GM12878 (cell line): ENCODE measurements at regions not wholly inside any gene's neighbourhood (a gene's known extent, or its start where the extent isn't known, plus 50 kb on each side); places are given as distances from the start of the nearest gene placed in this dataset.

Experiments
- ATAC-seq: fragments of 200-7000 bp; cut with Tn5 transposase; 3 replicates; pipeline ENCODE4 v1.9.1; 2020; ENCODE audit warnings: mild to moderate bottlenecking, moderate library complexity
- BruUV-seq: library from RNA; stranded (reverse); fragments of 400-500 nt; replicated peaks from 2 replicates; lab custom pipeline; 2021; lab: Mats Ljungman, UMichigan
- CTCF ChIA-PET: fragments of 300-600 bp; sonication (Branson Sonifier 250); formaldehyde crosslinking; extraction: SDS; loops from one replicate; lab custom pipeline; 2021; ENCODE audit warnings: inconsistent platforms; lab: Yijun Ruan, JAX
- POLR2A ChIA-PET: fragments of 350-600 bp; formaldehyde crosslinking; extraction: SDS; loops from one replicate; lab custom pipeline; 2021; ENCODE audit warnings: inconsistent platforms; lab: Charles Lee
- RAD21 ChIA-PET: fragments of 300-600 bp; sonication (Branson Sonifier 250); formaldehyde crosslinking; loops from one replicate; lab custom pipeline; 2023; ENCODE audit warnings: antibody characterized with exemption; ENCODE audit not compliant: unreplicated experiment; lab: Charles Lee
- SMC1A ChIA-PET: fragments of 300-600 bp; sonication (Branson Sonifier 250); formaldehyde crosslinking; loops from one replicate; lab custom pipeline; 2023; ENCODE audit not compliant: unreplicated experiment, uncharacterized antibody; lab: Charles Lee
- DNase-seq: peaks from one replicate; pipeline ENCODE4 v3.0.0-alpha.2; 2011; ENCODE audit warnings: low read depth, low spot score
- FAIRE-seq: peaks from 3 replicates; lab custom pipeline; 2011; peaks lifted over from hg19 to GRCh38; lab: Jason Lieb, UNC
- H2AFZ ChIP-seq: 2 replicates; pipeline ENCODE4 v1.6.0; 2011; ENCODE audit warnings: low read depth, low read length, control low read depth; ENCODE audit not compliant: control insufficient read depth
- H3K27ac ChIP-seq: 2 replicates; pipeline ENCODE4 v1.5.1; 2011; ENCODE audit warnings: control low read depth; ENCODE audit not compliant: control insufficient read depth, insufficient read depth
- H3K27me3 ChIP-seq, 2 experiments: replicated peaks in 1 of 2; 2 replicates each; pipeline versions ENCODE4 v1.6.0 to v1.6.1; 2011; ENCODE audit warnings: low read length in 1 of 2; ENCODE audit not compliant: control insufficient read depth in 2 of 2, insufficient read depth in 2 of 2
- H3K36me3 ChIP-seq, 2 experiments: 2 replicates each; pipeline ENCODE4 v1.5.1; 2011; ENCODE audit warnings: low read length in 1 of 2; ENCODE audit not compliant: control insufficient read depth in 2 of 2, insufficient read depth in 2 of 2
- H3K4me1 ChIP-seq: 2 replicates; pipeline ENCODE4 v1.6.1; 2011; ENCODE audit warnings: mild to moderate bottlenecking, low read length, moderate library complexity, mixed read lengths; ENCODE audit not compliant: control insufficient read depth, insufficient read depth
- H3K4me2 ChIP-seq: 2 replicates; pipeline ENCODE4 v1.6.0; 2011; ENCODE audit warnings: control low read depth; ENCODE audit not compliant: control insufficient read depth, insufficient read depth
- H3K4me3 ChIP-seq: fragments of 200-600 bp; sonication (generic); 2 replicates; pipeline ENCODE4 v1.5.1; 2016
- H3K79me2 ChIP-seq: 2 replicates; pipeline ENCODE4 v1.6.0; 2011; ENCODE audit warnings: low read length; ENCODE audit not compliant: control insufficient read depth, insufficient read depth
- H3K9ac ChIP-seq: 2 replicates; pipeline ENCODE4 v1.8.0; 2011; ENCODE audit warnings: low read length, control low read depth, mixed read lengths; ENCODE audit not compliant: control insufficient read depth, insufficient read depth
- H3K9me3 ChIP-seq: replicated peaks from 3 replicates; pipeline ENCODE4 v1.5.1; 2011; ENCODE audit warnings: mild to moderate bottlenecking, low read length; ENCODE audit not compliant: control insufficient read depth, insufficient read depth
- H4K20me1 ChIP-seq: 2 replicates; pipeline ENCODE4 v1.6.0; 2011; ENCODE audit not compliant: control insufficient read depth, insufficient read depth
- ATF2 ChIP-seq: IDR thresholded peaks from 2 replicates; pipeline ENCODE4 v1.6.1; 2012; ENCODE audit warnings: low read length, inconsistent platforms
- E4F1 ChIP-seq: fragments of 450-650 bp; IDR thresholded peaks from 2 replicates; pipeline ENCODE4 v1.6.1; 2018; ENCODE audit warnings: borderline replicate concordance, mild to moderate bottlenecking; ENCODE audit not compliant: partially characterized antibody
- GATAD2B ChIP-seq: fragments of 450-650 bp; conservative IDR thresholded peaks from 2 replicates; pipeline ENCODE4 v1.6.1; 2017; ENCODE audit warnings: low read depth, mild to moderate bottlenecking, moderate library complexity
- HCFC1 ChIP-seq: fragments of 150-350 bp; IDR thresholded peaks from 2 replicates; pipeline ENCODE4 v1.6.1; 2014; ENCODE audit warnings: low read length
- NFYB ChIP-seq: IDR thresholded peaks from 2 replicates; pipeline ENCODE4 v1.6.1; 2011; ENCODE audit warnings: low read depth, mild to moderate bottlenecking, low read length, improper control_type of control experiment, moderate library complexity; ENCODE audit not compliant: insufficient read depth
- RELA ChIP-seq: fragments of 450-650 bp; IDR thresholded peaks from 2 replicates; pipeline ENCODE4 v1.8.0; 2014; ENCODE audit warnings: borderline replicate concordance; ENCODE audit not compliant: partially characterized antibody
- SIX5 ChIP-seq: IDR thresholded peaks from 2 replicates; pipeline ENCODE4 v1.6.1; 2011; ENCODE audit warnings: mild to moderate bottlenecking, low read depth, low read length, moderate library complexity; ENCODE audit not compliant: severe bottlenecking
- SP1 ChIP-seq: IDR thresholded peaks from one replicate; pipeline ENCODE4 v1.6.1; 2011; ENCODE audit warnings: low read depth, low read length
- WGBS: methylation state at CpG from one replicate; pipeline ENCODE4 v1.1.6; 2016; ENCODE audit warnings: low lambda C conversion rate; ENCODE audit not compliant: insufficient replicate concordance, insufficient coverage; ENCODE audit errors: missing lambda C conversion rate; 5-methylcytosine and 5-hydroxymethylcytosine counted together
- in situ Hi-C: fragments of 300-500 bp; cut with MboI; formaldehyde crosslinking; loops from 9 replicates; pipeline ENCODE4 v1.14.3; 2018; ENCODE audit warnings: mixed read lengths
- intact Hi-C: fragments of 100-400 bp; cut with micrococcal nuclease; formaldehyde crosslinking; loops from one replicate; pipeline ENCODE4 v1.14.2; 2022; ENCODE audit not compliant: unreplicated experiment
- TF ChIP-seq, protein P1 (sequence below), 3 experiments: IDR thresholded peaks in 2 of 3; conservative IDR thresholded peaks in 1 of 3; 2 replicates each; pipeline ENCODE4 v1.5.1; 2011; ENCODE audit warnings: low read depth in 3 of 3, low read length in 3 of 3, mild to moderate bottlenecking in 3 of 3, control low read depth in 2 of 3, moderate library complexity in 2 of 3, inconsistent platforms in 1 of 3, mixed read lengths in 1 of 3; ENCODE audit not compliant: control insufficient read depth in 2 of 3, insufficient read depth in 1 of 3; ENCODE audit errors: extremely low read depth in 1 of 3

GRCh38 chr4:66658809-66659208 is 886.5 kb downstream of the CENPC start:
- Histone ChIP-seq H3K4me3 (no peak overlapping the region), H3K9me3 (no peaks in the 10 kb centered on the region), H4K20me1 (no peaks in the 10 kb centered on the region), H3K27me3 (no peaks in the 10 kb centered on the region), H3K36me3 (no peaks in the 10 kb centered on the region), H3K4me2 (no peak overlapping the region), H3K9ac (no peak overlapping the region), H3K79me2 (no peaks in the 10 kb centered on the region), H3K4me1 (no peaks in the 10 kb centered on the region), H2AFZ (no peak overlapping the region), H3K27ac (no peak overlapping the region)
- no TSS peak for BruUV-seq
- CTCF ChIA-PET, result no interaction called here
- TF ChIP-seq E4F1, result no peak
- TF ChIP-seq, protein P1, sequence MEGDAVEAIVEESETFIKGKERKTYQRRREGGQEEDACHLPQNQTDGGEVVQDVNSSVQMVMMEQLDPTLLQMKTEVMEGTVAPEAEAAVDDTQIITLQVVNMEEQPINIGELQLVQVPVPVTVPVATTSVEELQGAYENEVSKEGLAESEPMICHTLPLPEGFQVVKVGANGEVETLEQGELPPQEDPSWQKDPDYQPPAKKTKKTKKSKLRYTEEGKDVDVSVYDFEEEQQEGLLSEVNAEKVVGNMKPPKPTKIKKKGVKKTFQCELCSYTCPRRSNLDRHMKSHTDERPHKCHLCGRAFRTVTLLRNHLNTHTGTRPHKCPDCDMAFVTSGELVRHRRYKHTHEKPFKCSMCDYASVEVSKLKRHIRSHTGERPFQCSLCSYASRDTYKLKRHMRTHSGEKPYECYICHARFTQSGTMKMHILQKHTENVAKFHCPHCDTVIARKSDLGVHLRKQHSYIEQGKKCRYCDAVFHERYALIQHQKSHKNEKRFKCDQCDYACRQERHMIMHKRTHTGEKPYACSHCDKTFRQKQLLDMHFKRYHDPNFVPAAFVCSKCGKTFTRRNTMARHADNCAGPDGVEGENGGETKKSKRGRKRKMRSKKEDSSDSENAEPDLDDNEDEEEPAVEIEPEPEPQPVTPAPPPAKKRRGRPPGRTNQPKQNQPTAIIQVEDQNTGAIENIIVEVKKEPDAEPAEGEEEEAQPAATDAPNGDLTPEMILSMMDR (IDR thresholded peaks at IDR 0.05 in 2 of 3, conservative IDR thresholded peaks at IDR 0.05 in 1 of 3; ENCODE audit: control insufficient read depth in 2 of 3, extremely low read depth in 1 of 3, insufficient read depth in 1 of 3, low read depth in 3 of 3, low read length in 3 of 3), result no peak
- no peak for TF ChIP-seq ATF2
- TF ChIP-seq RELA, result no peak
- TF ChIP-seq NFYB, result no peak
- TF ChIP-seq SP1, result no peak
- TF ChIP-seq HCFC1, result no peak
- TF ChIP-seq GATAD2B, result no peak
- TF ChIP-seq SIX5, result no peak
- POLR2A ChIA-PET, result no interaction called here
- RAD21 ChIA-PET, result no interaction called here
- no peak for ATAC-seq
- WGBS, result 2% methylated on average over 2 of the region's 2 CpGs
- DNase-seq, result no peak
- in situ Hi-C loops (no loop called here), intact Hi-C loops (no loop called here)
- FAIRE-seq, result no peak
- SMC1A ChIA-PET, result no interaction called here
